ENCODE measurements at regions not wholly inside any gene's neighbourhood (a gene's known extent, or its start where the extent isn't known, plus 50 kb on each side); places are given as distances from the start of the nearest gene placed in this dataset.

DNA sequence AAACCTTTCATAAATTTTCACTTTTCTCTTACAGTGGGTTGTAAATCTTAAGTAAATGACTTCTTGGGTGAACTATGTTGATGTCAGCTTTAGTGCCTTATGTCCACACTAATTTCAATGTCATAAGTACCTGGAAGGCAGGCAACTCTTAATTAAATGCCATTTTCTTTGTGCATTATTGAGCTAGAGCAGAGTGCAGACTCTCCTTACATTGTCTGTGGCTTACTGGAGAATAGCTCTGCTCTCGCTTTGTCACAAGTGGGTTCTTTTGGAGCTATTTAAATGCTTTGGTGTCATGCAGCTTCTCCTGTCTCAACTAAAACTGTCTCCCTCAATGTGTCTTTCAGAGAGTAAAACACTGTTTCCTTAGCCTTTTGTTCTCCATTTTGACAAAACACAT, 411.6 kb downstream of the STIM2 start:
- DNase-seq (ENCODE audit: insufficient read length) (no peak), FAIRE-seq (no peak)
- no peak for TF ChIP-seq POLR2AphosphoS5 (IDR thresholded peaks at IDR 0.05; ENCODE audit: low read depth, low read length)
- no peak for TF ChIP-seq TAF1 (IDR thresholded peaks at IDR 0.05; ENCODE audit: borderline replicate concordance, low read depth, low read length)
- no peak for TF ChIP-seq POLR2A (IDR thresholded peaks at IDR 0.05; ENCODE audit: low read depth, low read length)

DNA sequence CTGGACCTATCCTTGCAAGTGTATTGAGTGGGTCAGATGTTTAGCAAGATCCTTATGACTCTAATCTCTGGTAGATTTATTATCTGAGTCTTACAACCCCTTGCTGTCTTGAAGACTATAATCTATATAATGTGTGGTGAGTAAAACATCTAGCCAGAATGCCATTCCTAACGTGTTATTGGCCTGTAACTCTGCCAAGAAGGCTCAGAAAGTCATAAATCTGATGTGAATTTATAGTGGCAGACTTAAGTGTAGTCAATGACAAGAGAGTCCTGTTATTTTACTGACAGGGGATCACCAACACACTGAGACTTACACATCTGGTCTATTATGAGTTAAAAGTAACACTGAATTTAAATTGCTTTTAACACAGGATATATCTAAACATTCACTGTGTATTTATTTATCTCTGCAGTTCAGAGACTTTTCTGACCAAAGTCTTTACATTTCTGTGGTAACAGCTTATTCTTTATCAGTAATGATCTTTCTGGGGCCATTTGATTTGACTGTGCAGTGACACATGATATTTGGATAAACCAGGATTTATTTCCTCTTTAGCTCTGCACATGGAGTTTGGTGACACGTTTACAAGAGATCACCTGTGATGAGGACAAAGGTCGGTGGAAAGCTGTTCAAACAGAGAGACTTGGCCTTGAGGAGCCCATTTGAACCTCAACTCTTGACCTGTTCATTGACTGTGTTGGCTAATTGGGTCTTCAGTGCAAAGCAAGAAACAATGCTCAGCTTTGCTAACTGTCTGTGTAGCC, 415.8 kb downstream of the STIM2 start:
- no peak for TF ChIP-seq POLR2A (IDR thresholded peaks at IDR 0.05; ENCODE audit: low read depth, low read length)
- no peak for TF ChIP-seq TAF1 (IDR thresholded peaks at IDR 0.05; ENCODE audit: borderline replicate concordance, low read depth, low read length)
- no peak for TF ChIP-seq POLR2AphosphoS5 (IDR thresholded peaks at IDR 0.05; ENCODE audit: low read depth, low read length)
- DNase-seq (ENCODE audit: insufficient read length), result no peak
- FAIRE-seq, result no peak

DNA sequence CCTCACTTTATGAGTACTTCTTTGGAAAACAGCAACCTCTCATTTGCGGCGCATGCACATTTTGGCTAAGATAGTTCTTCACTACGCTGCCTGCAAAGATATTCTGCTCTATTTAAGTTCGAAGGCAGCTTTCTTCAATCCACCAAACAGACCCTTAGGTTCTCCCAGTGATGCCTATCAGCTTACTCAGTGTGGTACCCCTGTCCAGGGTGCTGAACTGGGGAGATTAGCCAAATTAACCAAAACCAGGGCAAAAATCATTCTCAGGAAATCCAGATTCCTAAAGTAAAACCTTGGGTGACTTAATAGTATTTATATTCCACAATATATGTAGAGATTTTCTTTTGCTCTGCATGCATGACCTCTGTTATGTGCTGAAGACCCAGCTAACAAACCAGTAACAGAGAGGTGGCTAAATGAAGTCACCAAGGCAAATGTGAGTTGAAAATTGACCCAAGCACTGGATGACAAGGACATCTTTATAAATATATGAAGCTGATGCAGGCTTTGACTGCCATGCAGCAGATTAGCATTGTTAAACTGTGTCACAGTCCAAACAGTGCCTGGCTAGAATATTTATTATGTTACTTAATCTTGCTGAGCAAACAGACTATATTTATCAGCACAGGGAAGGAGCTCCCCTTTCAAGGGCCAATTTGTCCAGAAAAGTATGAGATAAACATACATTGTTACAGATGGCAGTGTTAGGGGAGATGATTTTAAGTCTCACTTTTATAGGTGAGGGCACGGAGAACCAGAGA, 418.2 kb downstream of the STIM2 start:
- DNase-seq (ENCODE audit: insufficient read length) (no peak), FAIRE-seq (no peak)
- no peak for TF ChIP-seq POLR2AphosphoS5 (IDR thresholded peaks at IDR 0.05; ENCODE audit: low read depth, low read length)
- no peak for TF ChIP-seq TAF1 (IDR thresholded peaks at IDR 0.05; ENCODE audit: borderline replicate concordance, low read depth, low read length)
- TF ChIP-seq POLR2A (IDR thresholded peaks at IDR 0.05; ENCODE audit: low read depth, low read length), result no peak

GRCh38 chr4:27288496-27288895, 427.9 kb downstream of the STIM2 start:
- DNase-seq (ENCODE audit: insufficient read length), result no peak
- no peak for FAIRE-seq
- no peak for TF ChIP-seq POLR2AphosphoS5 (IDR thresholded peaks at IDR 0.05; ENCODE audit: low read depth, low read length)
- TF ChIP-seq TAF1 (IDR thresholded peaks at IDR 0.05; ENCODE audit: borderline replicate concordance, low read depth, low read length), result no peak
- no peak for TF ChIP-seq POLR2A (IDR thresholded peaks at IDR 0.05; ENCODE audit: low read depth, low read length)

- FAIRE-seq, result no peak
- TF ChIP-seq POLR2AphosphoS5 (IDR thresholded peaks at IDR 0.05; ENCODE audit: low read depth, low read length), result no peak
- TF ChIP-seq TAF1 (IDR thresholded peaks at IDR 0.05; ENCODE audit: borderline replicate concordance, low read depth, low read length), result no peak
- TF ChIP-seq POLR2A (IDR thresholded peaks at IDR 0.05; ENCODE audit: low read depth, low read length), result no peak
- DNase-seq (ENCODE audit: insufficient read length), result no peak
Observed at GRCh38 chr4:27289704-27290103, 429.1 kb downstream of the STIM2 start.

DNA sequence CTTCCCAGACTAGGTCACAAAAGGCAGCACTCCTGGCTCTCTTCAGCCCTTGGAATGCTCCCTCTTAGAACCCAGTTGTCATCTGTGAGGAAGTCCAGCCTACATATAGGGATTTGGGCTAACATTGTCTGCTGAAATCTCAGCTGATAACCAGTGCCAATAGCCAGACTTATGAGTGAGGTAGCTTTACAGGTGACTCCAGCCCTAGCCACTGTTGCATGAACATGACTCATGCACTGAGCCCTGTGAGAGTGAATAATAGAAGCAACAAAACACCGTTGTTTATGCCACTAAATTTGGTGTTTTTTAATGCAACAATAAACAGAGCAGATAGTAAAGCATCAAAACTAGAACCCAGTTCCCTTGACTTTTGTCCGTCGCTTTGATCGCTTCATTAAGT, 433.2 kb downstream of the STIM2 start:
- DNase-seq (ENCODE audit: insufficient read length) (no peak), FAIRE-seq (no peak)
- no peak for TF ChIP-seq TAF1 (IDR thresholded peaks at IDR 0.05; ENCODE audit: borderline replicate concordance, low read depth, low read length)
- TF ChIP-seq POLR2AphosphoS5 (IDR thresholded peaks at IDR 0.05; ENCODE audit: low read depth, low read length), result no peak
- no peak for TF ChIP-seq POLR2A (IDR thresholded peaks at IDR 0.05; ENCODE audit: low read depth, low read length)

- no peak for DNase-seq (ENCODE audit: insufficient read length)
- TF ChIP-seq POLR2A (IDR thresholded peaks at IDR 0.05; ENCODE audit: low read depth, low read length), result no peak
- no peak for TF ChIP-seq TAF1 (IDR thresholded peaks at IDR 0.05; ENCODE audit: borderline replicate concordance, low read depth, low read length)
- no peak for TF ChIP-seq POLR2AphosphoS5 (IDR thresholded peaks at IDR 0.05; ENCODE audit: low read depth, low read length)
- no peak for FAIRE-seq
Observed at GRCh38 chr4:27304751-27305150, 444.1 kb downstream of the STIM2 start.

GRCh38 chr4:27305246-27305645, 444.6 kb downstream of the STIM2 start:
- FAIRE-seq (no peak), DNase-seq (ENCODE audit: insufficient read length) (no peak)
- TF ChIP-seq POLR2AphosphoS5 (IDR thresholded peaks at IDR 0.05; ENCODE audit: low read depth, low read length) (no peak), TAF1 (IDR thresholded peaks at IDR 0.05; ENCODE audit: borderline replicate concordance, low read depth, low read length) (no peak), POLR2A (IDR thresholded peaks at IDR 0.05; ENCODE audit: low read depth, low read length) (no peak)

DNA sequence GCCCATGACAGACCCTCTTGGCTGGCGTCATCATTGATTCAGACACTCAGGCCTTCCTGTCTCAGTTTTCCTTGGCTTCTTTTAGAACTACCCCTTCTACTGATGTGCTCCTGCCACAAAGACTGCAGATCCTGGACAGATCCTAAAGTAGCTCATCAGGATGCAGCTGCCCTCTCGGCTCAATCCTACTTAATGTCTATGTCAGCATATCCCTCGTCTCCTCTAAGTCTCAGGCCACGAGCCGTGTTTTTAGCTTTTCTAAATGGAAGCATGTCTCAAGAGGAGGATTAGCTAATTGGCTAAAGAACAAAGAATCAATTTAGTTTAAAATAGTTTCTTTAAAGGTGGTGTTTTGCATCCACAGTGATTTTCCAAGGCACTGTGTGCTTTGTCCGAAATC, 447.7 kb downstream of the STIM2 start:
- TF ChIP-seq POLR2AphosphoS5 (IDR thresholded peaks at IDR 0.05; ENCODE audit: low read depth, low read length) (no peak), POLR2A (IDR thresholded peaks at IDR 0.05; ENCODE audit: low read depth, low read length) (no peak)
- FAIRE-seq (no peak), DNase-seq (ENCODE audit: insufficient read length) (no peak)

DNA sequence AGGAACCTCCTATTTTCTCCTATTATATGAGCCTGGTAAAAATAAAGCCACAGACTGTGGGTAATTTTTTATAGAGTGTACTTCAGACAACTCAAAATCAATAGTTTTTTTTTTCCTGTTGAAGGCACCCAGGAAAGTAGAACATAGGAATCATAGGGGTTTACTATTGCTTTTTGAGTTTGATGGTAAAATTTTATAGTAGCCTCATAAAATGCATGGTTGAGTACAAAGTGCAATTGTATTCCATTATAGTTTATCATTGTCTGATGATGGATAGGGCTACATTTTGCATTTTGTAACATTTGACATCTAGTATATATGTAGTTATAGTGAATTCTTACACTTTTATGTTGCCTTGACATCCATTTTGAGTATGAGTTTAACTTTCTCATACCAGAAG, 455.0 kb downstream of the STIM2 start:
- TF ChIP-seq TAF1 (IDR thresholded peaks at IDR 0.05; ENCODE audit: borderline replicate concordance, low read depth, low read length) (no peak), POLR2AphosphoS5 (IDR thresholded peaks at IDR 0.05; ENCODE audit: low read depth, low read length) (no peak), POLR2A (IDR thresholded peaks at IDR 0.05; ENCODE audit: low read depth, low read length) (no peak)
- DNase-seq (ENCODE audit: insufficient read length), result no peak
- FAIRE-seq, result no peak

DNA sequence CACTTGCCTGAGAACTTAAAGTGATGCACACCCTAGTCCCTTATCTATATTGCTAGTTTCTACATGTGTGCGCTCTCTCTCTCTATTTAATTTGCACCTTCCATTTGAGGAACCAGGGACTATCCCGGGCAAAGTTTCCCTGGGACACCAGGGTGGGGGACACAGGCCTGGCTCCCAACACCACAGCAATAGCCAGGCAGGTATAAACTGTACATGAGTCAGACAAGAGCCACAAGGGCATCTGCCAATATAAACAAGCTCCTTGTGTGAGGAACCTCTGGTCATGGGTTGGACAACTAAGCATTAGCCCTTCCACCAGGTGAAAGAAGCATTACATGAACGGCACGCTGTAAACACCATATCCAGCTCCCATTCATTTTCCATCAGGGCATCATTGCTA, 455.5 kb downstream of the STIM2 start:
- FAIRE-seq, result no peak
- no peak for TF ChIP-seq TAF1 (IDR thresholded peaks at IDR 0.05; ENCODE audit: borderline replicate concordance, low read depth, low read length)
- no peak for TF ChIP-seq POLR2A (IDR thresholded peaks at IDR 0.05; ENCODE audit: low read depth, low read length)
- no peak for TF ChIP-seq POLR2AphosphoS5 (IDR thresholded peaks at IDR 0.05; ENCODE audit: low read depth, low read length)
- DNase-seq (ENCODE audit: insufficient read length), result no peak

DNA sequence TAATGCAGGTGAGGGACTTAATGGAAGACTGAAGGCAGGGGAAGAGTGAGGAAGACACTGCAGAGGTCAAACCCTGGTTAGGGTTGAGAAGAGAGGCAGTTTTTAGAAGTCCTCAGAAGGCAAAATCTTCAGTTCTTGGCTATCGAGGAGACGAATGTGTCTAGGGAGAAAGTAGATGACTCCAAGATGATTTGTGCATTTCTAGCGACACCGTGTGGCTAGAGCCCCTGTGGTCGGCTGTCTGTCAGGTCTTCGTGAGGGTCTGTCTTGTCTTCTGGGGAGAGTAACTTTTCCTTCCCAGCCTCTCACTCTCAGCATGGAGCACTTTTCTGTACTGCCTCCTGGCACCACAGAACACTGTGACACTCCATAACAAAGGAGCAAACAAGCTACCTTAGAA, 458.1 kb downstream of the STIM2 start:
- DNase-seq (ENCODE audit: insufficient read length), result no peak
- TF ChIP-seq TAF1 (IDR thresholded peaks at IDR 0.05; ENCODE audit: borderline replicate concordance, low read depth, low read length) (no peak), POLR2AphosphoS5 (IDR thresholded peaks at IDR 0.05; ENCODE audit: low read depth, low read length) (no peak), POLR2A (IDR thresholded peaks at IDR 0.05; ENCODE audit: low read depth, low read length) (no peak)
- no peak for FAIRE-seq
